RWPE1 (cell line): ENCODE measurements at regions not wholly inside any gene's neighbourhood (a gene's known extent, or its start where the extent isn't known, plus 50 kb on each side); places are given as distances from the start of the nearest gene placed in this dataset.

ENCODE experiments used
- CTCF ChIA-PET: fragments of 350-600 bp; sonication (Branson Sonifier 250); formaldehyde crosslinking; extraction: SDS; loops from one replicate; lab custom pipeline; 2021; lab: Yijun Ruan, JAX
- POLR2A ChIA-PET: fragments of 400-600 bp; formaldehyde crosslinking; extraction: SDS; loops from one replicate; lab custom pipeline; 2020; ENCODE audit warnings: antibody characterized with exemption; ENCODE audit not compliant: low non-redundant PET; lab: Yijun Ruan, JAX
- DNase-seq: peaks from one replicate; pipeline ENCODE4 v3.0.0; 2012; ENCODE audit warnings: low spot score
- H3K27ac ChIP-seq: fragments of 450-650 bp; 2 replicates; pipeline ENCODE4 v1.5.1; 2017
- CTCF ChIP-seq: fragments of 450-650 bp; conservative IDR thresholded peaks from 2 replicates; pipeline ENCODE4 v1.5.1; 2017; ENCODE audit warnings: low read depth, mild to moderate bottlenecking

- POLR2A ChIA-PET: no interaction called here
These were observed 243.0 kb upstream of the HHIP start for GRCh38 chr4:144402999-144403398.

GRCh38 chr4:144403893-144404292 is 242.1 kb upstream of the HHIP start:
- TF ChIP-seq CTCF: no peak
- DNase-seq: no peak
- ChIA-PET CTCF (no interaction called here), POLR2A (no interaction called here)
- H3K27ac ChIP-seq: no peak overlapping the region

More at GRCh38 chr4:144402999-144403398, 243.0 kb upstream of the HHIP start:
- DNase-seq: no peak
- no peak overlapping the region for H3K27ac ChIP-seq
- no peak for TF ChIP-seq CTCF
- CTCF ChIA-PET: no interaction called here

- TF ChIP-seq CTCF: no peak
- POLR2A ChIA-PET: no interaction called here
- no peak overlapping the region for H3K27ac ChIP-seq
- no peak for DNase-seq
- CTCF ChIA-PET: no interaction called here
These were observed 236.4 kb upstream of the HHIP start for GRCh38 chr4:144409525-144409924.

GRCh38 chr4:144410230-144410783 is 235.6 kb upstream of the HHIP start:
- ChIA-PET POLR2A (no interaction called here), CTCF (no interaction called here)
- H3K27ac ChIP-seq: no peak overlapping the region
- TF ChIP-seq CTCF: no peak
- no peak for DNase-seq

- H3K27ac ChIP-seq: no peak overlapping the region
- CTCF ChIA-PET: no interaction called here
- DNase-seq: no peak
- TF ChIP-seq CTCF: no peak
- POLR2A ChIA-PET: no interaction called here
These were observed 234.8 kb upstream of the HHIP start for GRCh38 chr4:144411119-144411518.

- POLR2A ChIA-PET: no interaction called here
- CTCF ChIA-PET: no interaction called here
- DNase-seq: no peak
- H3K27ac ChIP-seq: no peak overlapping the region
- TF ChIP-seq CTCF: no peak
These were observed 234.3 kb upstream of the HHIP start for GRCh38 chr4:144411700-144412099.
